Activated T-cell treated with anti-CD3 and anti-CD28 coated beads, Interleukin-2, amount 50 U/mL, for 4 hours (primary cell): ENCODE measurements at regions not wholly inside any gene's neighbourhood (a gene's known extent, or its start where the extent isn't known, plus 50 kb on each side); places are given as distances from the start of the nearest gene placed in this dataset.
"Not testable (repeated sequence)": the region's sequence is repeated elsewhere in the genome, so short reads cannot be mapped to it uniquely, and the experiment has no call there.

Experiments used
- ATAC-seq, 2 donors: fragments of 200-7000 bp; cut with Tn5 transposase; one replicate each; pipeline ENCODE4 v1.10.0; 2021
- DNase-seq: peaks from one replicate; pipeline ENCODE4 v3.0.0-alpha.2; 2020
- H3K27me3 Mint-ChIP-seq: one replicate; pipeline ENCODE4 v1.8.0; 2021; ENCODE audit warnings: low read depth, mixed read lengths
- H3K36me3 Mint-ChIP-seq: one replicate; pipeline ENCODE4 v1.8.0; 2022; ENCODE audit warnings: mixed read lengths; ENCODE audit not compliant: insufficient read depth
- H3K4me1 Mint-ChIP-seq: one replicate; pipeline ENCODE4 v1.8.0; 2021; ENCODE audit warnings: low read depth, mixed read lengths
- H3K4me3 Mint-ChIP-seq: one replicate; pipeline ENCODE4 v1.8.0; 2021; ENCODE audit warnings: mild to moderate bottlenecking, moderate library complexity, mixed read lengths
- H3K9me3 Mint-ChIP-seq: one replicate; pipeline ENCODE4 v1.8.0; 2021; ENCODE audit warnings: mixed read lengths

DNA sequence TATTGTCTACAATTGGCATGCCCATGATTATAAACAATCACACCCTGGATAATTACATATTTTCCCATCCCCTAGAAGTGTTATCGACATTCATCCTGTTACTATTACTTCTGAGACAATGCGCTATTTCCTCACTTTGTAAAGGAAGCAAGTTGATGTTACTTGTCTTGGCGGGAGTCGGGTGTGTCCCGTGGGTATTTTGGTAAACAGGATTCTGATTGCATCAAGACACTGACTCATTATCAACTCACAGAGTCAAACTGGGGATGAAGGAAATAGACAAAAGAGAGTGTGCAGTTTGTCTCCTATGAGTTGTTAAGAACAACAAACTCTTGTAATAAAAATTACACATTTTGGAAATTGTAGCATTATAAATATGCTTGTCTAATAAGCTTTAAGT, 142.7 kb downstream of the GALR1 start:
- ATAC-seq (no peak), DNase-seq (no peak)
- Mint-ChIP-seq H3K4me1 (no peaks in the 10 kb centered on the region), H3K27me3 (peaks cover 19% of the 10 kb centered on the region), H3K4me3 (no peak overlapping the region), H3K36me3 (no peaks in the 10 kb centered on the region), H3K9me3 (peaks cover 4% of the 10 kb centered on the region)

DNA sequence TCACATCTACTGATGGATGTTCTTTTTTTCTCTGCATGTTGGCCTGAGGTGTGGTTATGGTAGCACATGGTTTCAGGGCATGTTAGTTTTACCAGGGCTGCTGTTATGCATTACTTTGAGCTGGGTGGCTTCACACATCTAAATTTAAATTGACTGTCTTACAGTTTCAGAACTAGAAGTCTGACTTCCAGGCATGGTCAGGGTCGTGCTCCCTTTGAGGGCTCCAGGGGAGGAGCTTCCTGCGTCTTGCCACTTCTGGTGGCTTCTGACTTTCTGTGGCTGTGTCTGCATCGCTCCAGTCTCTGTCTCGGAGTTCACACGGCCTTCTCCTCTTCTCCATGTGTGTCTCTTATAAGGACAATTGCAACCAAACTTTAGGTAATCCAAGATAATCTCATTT, 143.9 kb downstream of the GALR1 start:
- no peaks in the 10 kb centered on the region for H3K36me3 Mint-ChIP-seq
- no peak overlapping the region for H3K4me3 Mint-ChIP-seq
- no peak for DNase-seq
- no peaks in the 10 kb centered on the region for H3K4me1 Mint-ChIP-seq
- peaks cover 4% of the 10 kb centered on the region for H3K9me3 Mint-ChIP-seq
- no peak for ATAC-seq
- H3K27me3 Mint-ChIP-seq: peaks cover 19% of the 10 kb centered on the region

DNA sequence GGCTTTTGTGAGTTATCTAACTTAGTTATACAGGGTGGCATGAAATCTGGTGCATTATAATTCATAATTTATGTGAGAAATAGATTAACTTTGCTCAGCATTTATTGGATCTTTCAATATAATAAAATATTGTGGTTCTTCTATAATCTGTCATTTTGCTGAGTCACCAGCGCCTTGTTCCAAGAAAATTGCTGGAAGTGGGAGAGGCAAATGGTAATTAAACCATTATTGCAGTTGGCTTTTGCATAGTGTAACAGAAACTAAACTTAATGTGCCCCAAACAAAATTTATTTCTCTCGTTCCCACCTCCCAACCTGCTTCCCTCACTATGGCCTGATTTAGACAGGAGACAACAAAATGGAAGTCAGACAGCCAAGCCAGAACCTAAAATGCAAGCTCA, 146.3 kb downstream of the GALR1 start:
- Mint-ChIP-seq H3K4me1 (no peaks in the 10 kb centered on the region), H3K9me3 (peaks cover 4% of the 10 kb centered on the region), H3K36me3 (no peaks in the 10 kb centered on the region), H3K4me3 (no peak overlapping the region), H3K27me3 (peaks cover 17% of the 10 kb centered on the region)
- no peak for ATAC-seq
- DNase-seq: no peak

DNA sequence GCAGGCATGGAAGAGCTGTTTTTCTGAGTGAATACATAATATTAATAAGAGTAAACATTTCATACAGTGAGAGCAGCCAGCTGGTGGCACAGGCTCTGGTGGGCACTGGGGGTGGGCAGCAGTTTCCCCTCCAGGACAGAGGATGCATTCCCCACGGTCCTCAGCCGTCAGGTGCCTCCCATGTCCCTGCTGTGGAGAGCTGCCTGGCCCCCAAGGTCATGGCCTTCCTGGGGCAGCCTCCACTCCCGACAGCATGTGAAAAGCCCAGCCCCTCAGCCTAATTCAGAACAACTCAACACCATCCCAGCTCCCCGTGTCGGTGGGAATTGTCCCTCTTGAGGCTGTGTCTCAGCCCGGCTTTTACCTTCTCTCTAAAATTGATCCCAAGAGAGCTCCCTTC, 147.4 kb downstream of the GALR1 start:
- DNase-seq (no peak), ATAC-seq (no peak)
- H3K4me3 Mint-ChIP-seq: no peak overlapping the region
- no peaks in the 10 kb centered on the region for H3K36me3 Mint-ChIP-seq
- peaks cover 4% of the 10 kb centered on the region for H3K9me3 Mint-ChIP-seq
- no peaks in the 10 kb centered on the region for H3K4me1 Mint-ChIP-seq
- peaks cover 15% of the 10 kb centered on the region for H3K27me3 Mint-ChIP-seq

DNA sequence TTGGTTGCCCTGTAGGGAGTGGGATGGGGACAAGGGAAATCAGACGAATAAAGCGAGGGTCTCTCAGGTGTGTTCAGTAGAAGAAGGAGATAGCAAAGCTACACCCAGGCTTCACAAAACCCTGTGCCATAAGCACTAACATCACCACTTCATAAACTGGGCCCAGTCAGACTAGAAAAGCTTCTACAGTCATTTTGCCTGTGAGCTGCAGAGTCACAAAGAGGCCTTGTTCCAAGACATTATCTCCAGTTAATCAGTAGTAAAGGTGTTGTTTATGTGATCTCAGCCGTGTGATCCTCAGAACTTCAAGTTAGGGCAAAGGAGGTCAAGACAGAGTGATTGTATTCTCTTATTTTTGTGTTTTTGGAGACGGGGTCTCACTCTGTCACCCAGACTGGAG, 148.0 kb downstream of the GALR1 start:
- no peak for ATAC-seq
- Mint-ChIP-seq H3K4me1 (no peaks in the 10 kb centered on the region), H3K4me3 (no peak overlapping the region), H3K27me3 (peaks cover 12% of the 10 kb centered on the region), H3K36me3 (no peaks in the 10 kb centered on the region), H3K9me3 (no peaks in the 10 kb centered on the region)
- DNase-seq: no peak

DNA sequence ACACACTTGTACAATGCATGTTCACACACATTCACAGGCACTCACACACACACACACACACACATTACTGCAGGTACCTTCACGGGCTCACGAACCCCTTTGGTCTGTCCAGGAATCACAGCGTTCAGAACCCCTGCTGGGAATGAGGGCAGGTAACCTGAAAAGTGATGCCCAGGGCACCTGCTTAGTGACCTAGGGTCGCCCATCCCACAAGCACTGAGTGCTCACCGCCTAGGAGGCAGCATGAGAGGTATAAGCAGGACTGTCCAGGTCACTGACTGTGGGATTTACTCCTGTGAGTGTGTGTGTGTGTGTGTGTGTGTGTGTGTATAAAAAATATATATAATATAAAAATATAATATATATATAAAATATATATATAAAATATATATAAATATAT, 150.9 kb downstream of the GALR1 start:
- Mint-ChIP-seq H3K27me3 (no peaks in the 10 kb centered on the region), H3K4me3 (no peak overlapping the region), H3K4me1 (no peaks in the 10 kb centered on the region), H3K36me3 (no peaks in the 10 kb centered on the region), H3K9me3 (no peaks in the 10 kb centered on the region)
- DNase-seq (no peak), ATAC-seq (no peak)

DNA sequence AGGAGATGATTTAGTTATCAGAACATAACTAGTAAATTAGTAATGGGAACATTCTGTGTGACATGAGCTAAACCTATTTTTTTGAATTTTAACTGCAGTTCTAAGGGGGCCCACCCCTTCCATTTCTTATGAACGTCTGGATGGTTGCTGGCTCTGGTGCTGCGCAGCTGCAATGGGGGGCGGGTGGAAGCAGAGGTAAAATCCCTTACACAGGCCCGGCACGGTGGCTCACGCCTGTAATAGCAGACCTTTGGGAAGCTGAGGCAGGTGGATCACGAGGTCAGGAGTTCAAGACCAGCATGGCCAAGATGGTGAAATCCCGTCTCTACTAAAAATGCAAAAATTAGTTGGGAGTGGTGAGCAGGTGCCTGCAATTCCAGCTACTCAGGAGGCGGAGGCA, 151.5 kb downstream of the GALR1 start:
- Mint-ChIP-seq H3K27me3 (no peaks in the 10 kb centered on the region), H3K36me3 (no peaks in the 10 kb centered on the region), H3K9me3 (no peaks in the 10 kb centered on the region), H3K4me1 (no peaks in the 10 kb centered on the region), H3K4me3 (no peak overlapping the region)
- no peak for ATAC-seq
- DNase-seq: no peak

DNA sequence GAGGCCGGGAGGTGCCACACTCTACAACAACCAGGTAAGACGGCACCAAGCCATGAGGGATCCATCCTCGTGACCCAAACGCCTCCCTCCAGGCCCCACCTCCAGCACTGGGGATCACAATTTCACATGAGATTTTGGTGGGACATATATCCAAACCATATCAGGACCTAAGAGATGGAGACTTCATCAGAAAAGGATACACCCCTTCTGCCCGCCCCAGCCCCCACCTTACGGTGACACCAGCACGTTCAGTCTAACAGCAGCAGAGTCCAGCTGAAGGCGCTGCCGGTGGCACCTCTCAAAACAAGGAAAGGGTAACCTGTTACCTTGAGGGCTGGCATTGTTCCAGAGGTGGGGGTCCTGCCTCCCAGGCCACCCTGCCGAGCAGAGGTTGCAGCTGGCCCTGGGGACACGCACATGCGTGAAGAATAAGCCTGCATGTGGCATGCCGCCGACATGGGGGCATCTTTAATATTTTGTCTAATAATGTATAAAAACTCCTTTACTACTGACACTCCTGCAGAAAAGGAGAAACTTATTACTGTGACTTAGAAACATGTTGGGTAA, 154.4 kb downstream of the GALR1 start:
- no peak for ATAC-seq

DNA sequence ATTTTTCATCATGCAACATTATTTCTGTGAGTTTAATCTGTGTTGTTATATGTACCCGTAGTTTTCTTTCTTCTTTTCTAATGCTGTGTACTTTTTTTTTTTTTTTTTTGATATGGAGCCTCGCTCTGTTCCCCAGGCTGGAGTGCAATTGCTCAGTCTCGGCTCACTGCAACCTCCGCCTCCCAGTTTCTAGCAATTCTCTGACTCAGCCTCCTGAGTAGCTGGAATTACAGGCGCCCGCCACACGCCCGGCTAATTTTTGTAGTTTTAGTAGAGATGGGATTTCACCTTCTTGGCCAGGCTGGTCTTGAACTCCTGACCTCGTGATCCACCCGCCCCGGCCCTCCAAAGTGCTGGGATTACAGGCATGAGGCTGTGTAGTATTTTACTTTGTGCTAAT, 155.4 kb downstream of the GALR1 start:
- Mint-ChIP-seq H3K36me3 (no peaks in the 10 kb centered on the region), H3K9me3 (no peaks in the 10 kb centered on the region), H3K27me3 (peaks cover 3% of the 10 kb centered on the region), H3K4me3 (no peak overlapping the region), H3K4me1 (no peaks in the 10 kb centered on the region)
- DNase-seq (no peak), ATAC-seq (no peak)

More for the DNA sequence above, 154.4 kb downstream of the GALR1 start:
- Mint-ChIP-seq H3K9me3 (no peaks in the 10 kb centered on the region), H3K27me3 (no peaks in the 10 kb centered on the region), H3K4me1 (no peaks in the 10 kb centered on the region), H3K36me3 (no peaks in the 10 kb centered on the region), H3K4me3 (no peak overlapping the region)
- no peak for DNase-seq

DNA sequence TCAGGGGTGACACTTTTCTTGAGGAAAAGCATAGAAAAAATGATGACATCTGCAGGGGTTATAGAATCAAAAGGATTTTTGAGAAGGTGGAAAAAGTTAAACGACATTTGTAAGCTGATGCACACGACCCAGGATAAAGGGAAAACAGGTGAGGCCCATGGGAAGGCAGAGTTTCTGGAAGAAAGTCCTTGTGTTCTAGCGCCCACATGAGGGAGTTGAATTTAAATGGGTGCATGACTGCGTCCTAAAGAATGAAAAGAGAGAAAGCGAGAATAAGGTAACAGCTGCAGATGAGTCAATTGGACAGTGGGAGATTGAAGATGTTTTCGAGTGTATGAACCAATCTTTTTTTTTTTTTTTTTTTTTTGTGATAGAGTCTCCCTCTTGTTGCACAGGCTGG, 158.1 kb downstream of the GALR1 start:
- Mint-ChIP-seq H3K9me3 (no peaks in the 10 kb centered on the region), H3K36me3 (no peaks in the 10 kb centered on the region), H3K4me3 (no peak overlapping the region), H3K27me3 (peaks cover 3% of the 10 kb centered on the region), H3K4me1 (no peaks in the 10 kb centered on the region)
- DNase-seq (no peak), ATAC-seq (no peak)

DNA sequence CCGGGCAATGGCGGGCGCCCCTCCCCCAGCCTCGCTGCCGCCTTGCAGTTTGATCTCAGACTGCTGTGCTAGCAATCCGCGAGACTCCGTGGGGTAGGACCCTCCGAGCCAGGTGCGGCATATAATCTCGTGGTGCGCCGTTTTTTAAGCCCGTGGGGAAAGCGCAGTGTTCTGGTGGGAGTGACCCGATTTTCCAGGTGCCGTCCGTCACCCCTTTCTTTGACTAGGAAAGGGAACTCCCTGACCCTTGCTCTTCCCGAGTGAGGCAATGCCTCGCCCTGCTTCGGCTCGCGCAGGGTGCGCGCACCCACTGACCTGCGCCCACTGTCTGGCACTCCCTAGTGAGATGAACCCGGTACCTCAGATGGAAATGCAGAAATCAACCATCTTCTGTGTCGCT, 171.9 kb downstream of the GALR1 start:
- H3K4me3 Mint-ChIP-seq, DNase-seq, H3K36me3 Mint-ChIP-seq, H3K9me3 Mint-ChIP-seq, H3K4me1 Mint-ChIP-seq, ATAC-seq, H3K27me3 Mint-ChIP-seq: not testable (repeated sequence)

DNA sequence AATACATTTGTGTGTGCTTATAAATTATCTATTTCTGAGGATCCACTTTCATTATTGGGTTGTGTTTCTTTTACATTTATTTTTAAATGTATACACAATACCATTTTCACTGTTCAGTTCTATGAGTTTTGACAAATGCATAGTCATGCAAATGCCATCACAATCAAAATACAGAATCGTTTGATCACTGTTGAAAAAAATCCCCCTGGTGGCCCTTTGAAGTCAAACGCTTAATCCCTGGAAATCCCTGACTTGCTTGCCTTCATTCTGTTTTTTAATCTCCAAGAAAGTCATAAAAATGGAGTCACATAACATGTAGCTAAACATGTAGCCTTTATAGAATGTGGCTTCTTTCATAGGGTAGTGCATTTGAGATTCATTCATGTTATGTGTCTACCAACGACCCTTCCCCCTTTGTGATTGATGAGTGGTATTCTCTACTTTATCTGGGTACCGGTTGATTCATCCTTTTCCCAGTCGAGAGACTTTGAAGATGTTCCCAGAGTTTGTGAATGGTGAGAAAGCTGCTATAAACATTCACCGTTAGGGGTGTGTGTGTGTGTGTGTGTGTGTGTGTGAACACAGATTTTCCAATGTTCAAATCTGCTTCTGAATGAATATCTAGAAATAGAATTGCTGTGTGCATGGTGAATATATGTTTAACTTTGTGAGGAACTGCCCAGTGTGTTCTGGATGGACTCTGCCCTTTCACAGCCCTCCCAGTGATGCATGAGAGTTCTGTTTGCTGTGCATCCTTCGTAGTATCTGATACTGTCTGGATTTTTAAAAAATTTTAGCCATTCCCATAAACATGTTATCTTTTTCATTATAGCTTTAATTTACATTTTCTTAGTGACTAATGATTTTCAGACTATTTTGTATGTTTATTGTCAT, 173.6 kb downstream of the GALR1 start:
- no peak for DNase-seq
- H3K4me1 Mint-ChIP-seq: no peaks in the 10 kb centered on the region
- no peaks in the 10 kb centered on the region for H3K36me3 Mint-ChIP-seq
- H3K4me3 Mint-ChIP-seq: no peak overlapping the region
- no peaks in the 10 kb centered on the region for H3K9me3 Mint-ChIP-seq
- H3K27me3 Mint-ChIP-seq: peaks cover 1% of the 10 kb centered on the region
- ATAC-seq: no peak

DNA sequence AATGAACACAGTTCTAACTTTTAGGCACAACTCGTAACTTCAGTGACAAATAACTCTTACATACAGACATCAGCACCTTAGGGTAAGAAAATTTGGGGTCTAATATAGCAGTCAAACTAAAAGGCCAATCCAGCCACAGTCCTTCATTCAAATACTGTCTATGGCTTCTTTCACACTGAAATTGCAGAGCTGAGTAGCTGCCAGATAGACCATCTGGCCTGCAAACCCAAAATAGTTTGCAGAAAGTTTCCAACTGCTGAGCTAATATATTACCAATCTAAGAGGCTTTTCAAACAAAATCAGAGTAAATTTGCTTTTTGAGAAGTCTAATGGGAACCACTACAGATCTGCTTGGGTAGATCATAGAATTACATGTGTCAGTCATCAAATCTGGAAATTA, 183.4 kb downstream of the GALR1 start:
- DNase-seq (no peak), ATAC-seq (no peak)
- H3K4me1 Mint-ChIP-seq: no peaks in the 10 kb centered on the region
- no peak overlapping the region for H3K4me3 Mint-ChIP-seq
- H3K27me3 Mint-ChIP-seq: peaks cover 19% of the 10 kb centered on the region
- no peaks in the 10 kb centered on the region for H3K36me3 Mint-ChIP-seq
- H3K9me3 Mint-ChIP-seq: no peaks in the 10 kb centered on the region

DNA sequence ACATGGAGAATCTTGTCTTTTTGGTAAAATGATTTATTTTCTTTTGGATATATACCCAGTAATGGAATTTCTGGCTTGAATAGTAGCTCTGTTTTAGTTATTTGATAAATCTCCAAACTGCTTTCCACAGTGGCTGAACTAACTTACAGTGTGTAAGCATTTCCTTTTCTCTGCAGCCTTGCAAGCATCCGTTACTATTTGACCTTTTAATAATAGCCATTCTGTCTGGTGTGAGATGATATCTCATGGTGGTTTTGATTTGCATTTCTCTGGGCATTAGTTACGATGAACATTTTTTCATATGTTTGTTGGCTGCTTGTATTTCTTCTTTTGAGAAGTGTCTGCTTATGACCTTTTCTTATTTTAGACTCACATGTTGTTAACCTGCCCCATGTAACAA, 190.2 kb downstream of the GALR1 start:
- ATAC-seq: no peak
- Mint-ChIP-seq H3K4me3 (no peak overlapping the region), H3K9me3 (no peaks in the 10 kb centered on the region), H3K27me3 (peaks cover 12% of the 10 kb centered on the region), H3K36me3 (no peaks in the 10 kb centered on the region), H3K4me1 (no peaks in the 10 kb centered on the region)
- no peak for DNase-seq

DNA sequence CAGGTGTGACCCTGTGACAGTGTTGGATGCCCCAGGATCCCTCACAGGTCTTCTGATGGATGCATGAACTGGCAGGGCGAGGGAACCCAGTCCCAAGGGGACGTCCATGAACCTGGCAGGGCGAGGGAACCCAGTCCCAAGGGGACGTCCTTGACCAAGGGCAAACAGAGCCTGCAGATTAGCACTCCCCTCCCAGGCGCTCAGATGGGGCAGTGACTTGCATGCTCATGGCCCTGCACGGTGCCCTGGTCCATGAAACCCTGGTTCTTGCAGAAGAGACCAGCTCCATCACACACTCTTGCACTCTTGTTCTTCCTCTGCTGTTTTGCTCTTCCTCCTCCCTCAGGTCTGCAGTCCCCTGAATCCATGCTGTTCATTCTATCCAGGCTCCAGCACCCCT, 192.7 kb downstream of the GALR1 start:
- no peak for ATAC-seq

More for the DNA sequence above, 192.7 kb downstream of the GALR1 start:
- no peak overlapping the region for H3K4me3 Mint-ChIP-seq
- no peak for DNase-seq
- peaks cover 18% of the 10 kb centered on the region for H3K27me3 Mint-ChIP-seq
- no peaks in the 10 kb centered on the region for H3K36me3 Mint-ChIP-seq
- H3K9me3 Mint-ChIP-seq: no peaks in the 10 kb centered on the region
- H3K4me1 Mint-ChIP-seq: no peaks in the 10 kb centered on the region
